LoVo (cell line): ENCODE measurements at regions not wholly inside any gene's neighbourhood (a gene's known extent, or its start where the extent isn't known, plus 50 kb on each side); places are given as distances from the start of the nearest gene placed in this dataset.

Experiments
- DNase-seq: peaks from one replicate; pipeline ENCODE4 v3.0.0-alpha.2; 2016; ENCODE audit warnings: low spot score

- DNase-seq, result no peak
Measured at GRCh38 chr1:79398501-79398900, 392.0 kb upstream of the ADGRL4 start.

- DNase-seq, result no peak
Measured at GRCh38 chr1:79396901-79397300, 390.4 kb upstream of the ADGRL4 start.

GRCh38 chr1:79388694-79389361 is 382.3 kb upstream of the ADGRL4 start:
- no peak for DNase-seq

GRCh38 chr1:79386730-79387129 is 380.2 kb upstream of the ADGRL4 start:
- DNase-seq, result no peak

- DNase-seq, result no peak
Measured at GRCh38 chr1:79380078-79380477, 373.5 kb upstream of the ADGRL4 start.

- DNase-seq, result no peak
Measured at GRCh38 chr1:79376106-79376505, 369.6 kb upstream of the ADGRL4 start.

- DNase-seq, result no peak
Measured at GRCh38 chr1:79375352-79375751, 368.8 kb upstream of the ADGRL4 start.

- no peak for DNase-seq
Measured at GRCh38 chr1:79374397-79374796, 367.9 kb upstream of the ADGRL4 start.

- DNase-seq, result no peak
Measured at GRCh38 chr1:79373481-79374125, 367.1 kb upstream of the ADGRL4 start.

GRCh38 chr1:79371802-79372201 is 365.3 kb upstream of the ADGRL4 start:
- no peak for DNase-seq

GRCh38 chr1:79369091-79369490 is 362.6 kb upstream of the ADGRL4 start:
- no peak for DNase-seq

- DNase-seq, result no peak
Measured at GRCh38 chr1:79364896-79365295, 358.4 kb upstream of the ADGRL4 start.

- DNase-seq, result no peak
Measured at GRCh38 chr1:79363430-79363829, 356.9 kb upstream of the ADGRL4 start.

- no peak for DNase-seq
Measured at GRCh38 chr1:79362470-79362869, 355.9 kb upstream of the ADGRL4 start.

GRCh38 chr1:79355090-79355489 is 348.6 kb upstream of the ADGRL4 start:
- no peak for DNase-seq

- peak; percentile 35 for DNase-seq
Measured at GRCh38 chr1:79353224-79353623, 346.7 kb upstream of the ADGRL4 start.

GRCh38 chr1:79326875-79327274 is 320.3 kb upstream of the ADGRL4 start:
- DNase-seq, result no peak

- no peak for DNase-seq
Measured at GRCh38 chr1:79325705-79326104, 319.2 kb upstream of the ADGRL4 start.

GRCh38 chr1:79325126-79325525 is 318.6 kb upstream of the ADGRL4 start:
- no peak for DNase-seq

GRCh38 chr1:79323239-79324025 is 316.9 kb upstream of the ADGRL4 start:
- DNase-seq, result peak; percentile 24

- DNase-seq, result no peak
Measured at GRCh38 chr1:79322511-79323027, 316.0 kb upstream of the ADGRL4 start.

- no peak for DNase-seq
Measured at GRCh38 chr1:79312438-79312837, 305.9 kb upstream of the ADGRL4 start.

GRCh38 chr1:79310609-79311008 is 304.1 kb upstream of the ADGRL4 start:
- no peak for DNase-seq
